ENCODE measurements at regions not wholly inside any gene's neighbourhood (a gene's known extent, or its start where the extent isn't known, plus 50 kb on each side); places are given as distances from the start of the nearest gene placed in this dataset.
A peak's percentile ranks its signal among the peaks of the same experiment; 100 is the strongest.

DNA sequence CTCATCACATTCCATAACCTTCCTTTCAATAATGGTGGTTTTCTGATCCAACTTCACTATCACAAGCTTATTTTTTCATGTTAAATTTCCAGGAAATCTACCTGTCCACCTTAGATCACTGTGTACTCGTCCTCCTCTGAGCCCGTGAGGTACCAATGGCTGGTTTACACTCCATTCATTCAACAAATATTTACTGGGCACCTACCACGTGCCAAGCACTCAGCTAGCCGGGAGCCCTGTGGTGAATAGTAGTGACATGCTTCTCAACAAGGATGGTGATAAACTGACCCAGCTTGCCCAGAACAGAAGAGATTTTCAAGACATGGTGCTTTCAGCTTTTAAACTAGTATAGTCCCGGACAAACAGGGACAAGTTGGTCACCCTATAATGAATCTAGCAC is 98.2 kb downstream of the FAM204A start (continued):
- TF ChIP-seq, protein P1, sequence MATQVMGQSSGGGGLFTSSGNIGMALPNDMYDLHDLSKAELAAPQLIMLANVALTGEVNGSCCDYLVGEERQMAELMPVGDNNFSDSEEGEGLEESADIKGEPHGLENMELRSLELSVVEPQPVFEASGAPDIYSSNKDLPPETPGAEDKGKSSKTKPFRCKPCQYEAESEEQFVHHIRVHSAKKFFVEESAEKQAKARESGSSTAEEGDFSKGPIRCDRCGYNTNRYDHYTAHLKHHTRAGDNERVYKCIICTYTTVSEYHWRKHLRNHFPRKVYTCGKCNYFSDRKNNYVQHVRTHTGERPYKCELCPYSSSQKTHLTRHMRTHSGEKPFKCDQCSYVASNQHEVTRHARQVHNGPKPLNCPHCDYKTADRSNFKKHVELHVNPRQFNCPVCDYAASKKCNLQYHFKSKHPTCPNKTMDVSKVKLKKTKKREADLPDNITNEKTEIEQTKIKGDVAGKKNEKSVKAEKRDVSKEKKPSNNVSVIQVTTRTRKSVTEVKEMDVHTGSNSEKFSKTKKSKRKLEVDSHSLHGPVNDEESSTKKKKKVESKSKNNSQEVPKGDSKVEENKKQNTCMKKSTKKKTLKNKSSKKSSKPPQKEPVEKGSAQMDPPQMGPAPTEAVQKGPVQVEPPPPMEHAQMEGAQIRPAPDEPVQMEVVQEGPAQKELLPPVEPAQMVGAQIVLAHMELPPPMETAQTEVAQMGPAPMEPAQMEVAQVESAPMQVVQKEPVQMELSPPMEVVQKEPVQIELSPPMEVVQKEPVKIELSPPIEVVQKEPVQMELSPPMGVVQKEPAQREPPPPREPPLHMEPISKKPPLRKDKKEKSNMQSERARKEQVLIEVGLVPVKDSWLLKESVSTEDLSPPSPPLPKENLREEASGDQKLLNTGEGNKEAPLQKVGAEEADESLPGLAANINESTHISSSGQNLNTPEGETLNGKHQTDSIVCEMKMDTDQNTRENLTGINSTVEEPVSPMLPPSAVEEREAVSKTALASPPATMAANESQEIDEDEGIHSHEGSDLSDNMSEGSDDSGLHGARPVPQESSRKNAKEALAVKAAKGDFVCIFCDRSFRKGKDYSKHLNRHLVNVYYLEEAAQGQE (IDR thresholded peaks at IDR 0.05), result no peak
- no peak for TF ChIP-seq HNF4G (IDR thresholded peaks at IDR 0.05)
- no peak for TF ChIP-seq HNF4A (conservative IDR thresholded peaks at IDR 0.05)
- no peak for TF ChIP-seq EGR1 (IDR thresholded peaks at IDR 0.05; ENCODE audit: low read depth in 2 of 2)
- TF ChIP-seq TAF1 (conservative IDR thresholded peaks at IDR 0.05), result no peak

DNA sequence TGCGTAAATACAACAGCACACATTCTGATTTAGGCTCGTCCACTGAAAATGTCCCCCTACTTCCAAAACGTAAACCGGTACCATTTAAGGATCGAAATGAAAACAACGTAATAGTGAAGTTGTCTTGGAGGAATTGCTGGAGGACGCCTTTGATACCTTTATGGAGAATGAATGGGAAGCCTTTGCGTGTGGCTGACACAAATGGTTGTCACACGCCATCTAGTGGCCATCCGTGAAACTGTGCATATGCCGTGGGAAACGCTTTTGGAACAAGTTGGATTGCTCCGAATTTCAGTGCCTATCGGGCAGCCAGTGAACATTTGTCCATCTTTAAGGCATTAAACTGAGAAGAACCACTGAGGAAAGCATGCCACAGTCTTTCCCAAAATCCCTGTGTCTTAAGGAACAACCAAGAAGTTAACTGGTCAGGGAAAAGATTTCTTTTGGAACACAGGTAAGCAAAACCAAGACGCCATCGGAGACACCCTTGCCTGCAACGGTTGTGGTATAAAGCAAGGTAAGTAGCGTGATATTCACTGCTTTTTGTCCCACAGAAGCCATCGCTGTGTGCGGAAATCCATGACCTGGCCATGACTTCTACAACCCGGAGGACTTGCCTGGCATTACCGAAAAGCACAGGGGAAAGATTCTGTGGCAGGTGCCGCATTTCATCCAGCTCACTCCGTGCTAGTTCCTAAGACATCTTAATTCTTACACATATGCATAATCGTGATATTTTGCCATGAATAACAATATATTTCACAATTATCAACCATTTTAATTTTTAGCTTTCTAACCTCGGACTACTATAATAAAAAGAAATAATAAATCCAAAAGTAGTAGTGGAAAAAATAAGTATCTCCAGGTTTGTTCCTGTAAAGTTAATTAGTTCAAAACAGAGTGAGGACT is 100.6 kb downstream of the FAM204A start:
- Histone ChIP-seq H3K36me3 (ENCODE audit: control insufficient read depth in 4 of 4, insufficient read depth in 3 of 4, low read depth in 1 of 4, low read length in 3 of 4) (no peaks in the 10 kb centered on the region), H3K27ac (ENCODE audit: low read depth in 1 of 2, low read length in 2 of 2) (no peak overlapping the region), H3K27me3 (ENCODE audit: control insufficient read depth in 4 of 4, insufficient read depth in 4 of 4, low read length in 3 of 4) (peaks cover 4 to 32% (median 10%) of the 10 kb centered on the region in 4 donors), H3K9me3 (ENCODE audit: control insufficient read depth in 4 of 4, low read length in 3 of 4) (no peaks in the 10 kb centered on the region), H3K9ac (ENCODE audit: low read depth in 1 of 2, low read length in 2 of 2) (no peak overlapping the region), H3K4me1 (ENCODE audit: control insufficient read depth in 4 of 4, insufficient read depth in 4 of 4, low read length in 3 of 4) (peaks cover 0 to 5% (median 0%) of the 10 kb centered on the region in 4 donors), H3K4me3 (ENCODE audit: low read depth in 1 of 3, low read length in 3 of 3) (no peak overlapping the region)
- peak; percentile 73 for DNase-seq (ENCODE audit: low spot score)
- WGBS, result 25% methylated on average over 26 of the region's 26 CpGs
- no peak for TF ChIP-seq MAX (IDR thresholded peaks at IDR 0.05)
- peak; percentile 95 to 98 for TF ChIP-seq RAD21 (IDR thresholded peaks at IDR 0.05)
- no peak for TF ChIP-seq NR2F2 (IDR thresholded peaks at IDR 0.05)
- peak; percentile 95 for TF ChIP-seq CTCF (IDR thresholded peaks at IDR 0.05; ENCODE audit: low read depth, low read length, missing input control)
- TF ChIP-seq GABPA (IDR thresholded peaks at IDR 0.05 in 1 of 2, conservative IDR thresholded peaks at IDR 0.05 in 1 of 2), result no peak

DNA sequence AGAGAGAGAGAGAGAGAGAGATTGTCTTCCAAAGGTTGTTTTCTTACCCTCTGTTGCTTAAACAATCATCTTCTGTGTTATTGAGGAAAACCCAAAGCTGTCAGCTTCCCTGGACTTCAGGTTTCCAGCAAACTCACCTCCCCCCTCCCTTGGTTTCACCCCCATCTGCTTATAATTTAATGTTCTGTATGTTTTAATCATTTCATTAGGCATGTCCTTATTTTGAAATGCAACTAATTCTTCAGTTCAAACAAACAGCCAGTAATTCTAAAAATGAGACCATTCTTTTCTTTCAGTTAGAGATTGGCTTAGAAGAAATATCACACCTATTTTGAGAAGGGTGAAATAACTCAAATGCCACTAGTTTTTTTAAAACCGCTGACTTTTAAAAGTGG is 102.9 kb downstream of the FAM204A start:
- peaks cover 0 to 16% (median 12%) of the 10 kb centered on the region in 4 donors for H3K27me3 ChIP-seq (ENCODE audit: control insufficient read depth in 4 of 4, insufficient read depth in 4 of 4, low read length in 3 of 4)
- no peak for DNase-seq (ENCODE audit: low spot score)
- no peak overlapping the region for H3K4me3 ChIP-seq (ENCODE audit: low read depth in 1 of 3, low read length in 3 of 3)
- WGBS, result 59% methylated on average over 1 of the region's 1 CpG
- no peak for TF ChIP-seq EGR1 (IDR thresholded peaks at IDR 0.05; ENCODE audit: low read depth in 2 of 2)
- H3K36me3 ChIP-seq (ENCODE audit: control insufficient read depth in 4 of 4, insufficient read depth in 3 of 4, low read depth in 1 of 4, low read length in 3 of 4), result no peaks in the 10 kb centered on the region
- no peaks in the 10 kb centered on the region for H3K9me3 ChIP-seq (ENCODE audit: control insufficient read depth in 4 of 4, low read length in 3 of 4)
- peaks cover 0 to 5% (median 0%) of the 10 kb centered on the region in 4 donors for H3K4me1 ChIP-seq (ENCODE audit: control insufficient read depth in 4 of 4, insufficient read depth in 4 of 4, low read length in 3 of 4)
- H3K9ac ChIP-seq (ENCODE audit: low read depth in 1 of 2, low read length in 2 of 2), result no peak overlapping the region
- H3K27ac ChIP-seq (ENCODE audit: low read depth in 1 of 2, low read length in 2 of 2), result no peak overlapping the region

All from liver (tissue), 8 donors.